ENCODE measurements at regions not wholly inside any gene's neighbourhood (a gene's known extent, or its start where the extent isn't known, plus 50 kb on each side); places are given as distances from the start of the nearest gene placed in this dataset.
"Not testable (repeated sequence)": the region's sequence is repeated elsewhere in the genome, so short reads cannot be mapped to it uniquely, and the experiment has no call there.

DNA sequence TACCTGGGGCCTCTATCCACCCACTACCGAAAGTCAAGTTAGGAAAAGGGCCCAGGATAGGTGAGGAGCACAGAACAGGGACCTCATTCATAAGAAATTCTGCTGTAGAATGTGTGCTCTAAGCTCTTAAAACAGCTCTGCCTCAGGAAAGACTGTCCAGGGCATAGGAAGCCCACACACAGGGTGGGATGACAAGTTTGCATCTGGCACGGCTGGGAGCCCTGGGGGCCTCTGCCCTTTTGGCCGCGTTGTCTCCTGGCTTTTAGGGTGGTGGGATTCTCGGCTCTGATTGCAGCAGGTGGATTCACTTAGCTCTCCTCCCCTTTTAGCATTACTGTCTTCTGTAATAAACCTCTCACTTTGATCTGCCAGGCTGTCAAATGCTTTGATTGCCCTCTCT is 389.5 kb upstream of the ZNF337 start:
- TF ChIP-seq EZH2 (IDR thresholded peaks at IDR 0.05; ENCODE audit: insufficient read depth, low read length) = not testable (repeated sequence)
- TF ChIP-seq, protein P1, sequence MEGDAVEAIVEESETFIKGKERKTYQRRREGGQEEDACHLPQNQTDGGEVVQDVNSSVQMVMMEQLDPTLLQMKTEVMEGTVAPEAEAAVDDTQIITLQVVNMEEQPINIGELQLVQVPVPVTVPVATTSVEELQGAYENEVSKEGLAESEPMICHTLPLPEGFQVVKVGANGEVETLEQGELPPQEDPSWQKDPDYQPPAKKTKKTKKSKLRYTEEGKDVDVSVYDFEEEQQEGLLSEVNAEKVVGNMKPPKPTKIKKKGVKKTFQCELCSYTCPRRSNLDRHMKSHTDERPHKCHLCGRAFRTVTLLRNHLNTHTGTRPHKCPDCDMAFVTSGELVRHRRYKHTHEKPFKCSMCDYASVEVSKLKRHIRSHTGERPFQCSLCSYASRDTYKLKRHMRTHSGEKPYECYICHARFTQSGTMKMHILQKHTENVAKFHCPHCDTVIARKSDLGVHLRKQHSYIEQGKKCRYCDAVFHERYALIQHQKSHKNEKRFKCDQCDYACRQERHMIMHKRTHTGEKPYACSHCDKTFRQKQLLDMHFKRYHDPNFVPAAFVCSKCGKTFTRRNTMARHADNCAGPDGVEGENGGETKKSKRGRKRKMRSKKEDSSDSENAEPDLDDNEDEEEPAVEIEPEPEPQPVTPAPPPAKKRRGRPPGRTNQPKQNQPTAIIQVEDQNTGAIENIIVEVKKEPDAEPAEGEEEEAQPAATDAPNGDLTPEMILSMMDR (IDR thresholded peaks at IDR 0.05; ENCODE audit: insufficient read depth, low read depth, low read length) = not testable (repeated sequence)
